ENCODE measurements at regions not wholly inside any gene's neighbourhood (a gene's known extent, or its start where the extent isn't known, plus 50 kb on each side); places are given as distances from the start of the nearest gene placed in this dataset.

DNA sequence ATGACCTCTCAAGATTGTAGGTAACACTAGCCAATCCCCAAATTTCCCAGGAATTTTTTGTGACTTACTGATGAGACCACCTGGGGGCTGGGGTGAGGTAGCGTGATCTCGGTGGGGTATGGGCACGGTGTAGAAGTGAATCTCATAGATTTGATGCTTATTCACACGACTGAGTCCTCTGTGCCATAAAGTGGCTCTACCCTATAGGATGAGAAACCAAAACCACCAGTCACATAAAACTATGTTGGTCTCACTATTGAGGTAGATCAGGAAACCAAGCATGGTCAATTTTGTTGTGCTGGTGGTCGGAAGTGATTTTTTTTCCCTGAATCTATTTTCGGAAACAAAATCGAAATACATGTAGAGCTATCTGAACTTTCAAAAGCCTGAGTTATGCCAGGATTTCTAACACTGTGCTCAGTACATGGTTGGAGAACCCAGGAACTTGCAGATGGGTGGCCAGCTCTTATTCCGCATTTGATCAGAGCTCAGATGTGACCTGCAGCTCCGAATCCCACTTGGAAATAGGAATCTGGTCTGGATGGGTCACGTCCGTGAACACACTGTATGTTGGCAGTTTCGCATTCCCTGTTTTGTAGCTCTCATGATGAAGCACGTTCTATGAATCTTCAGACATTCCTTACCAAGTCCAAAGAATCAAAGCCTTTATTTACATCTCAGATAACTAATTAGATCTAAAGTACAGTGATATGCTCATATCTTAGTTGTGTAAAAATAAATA, 261.5 kb downstream of the KLF6 start:
- Histone ChIP-seq H3K27ac (peak overlapping the region; percentile 94), H3K36me3 (no peaks in the 10 kb centered on the region), H3K9me3 (no peaks in the 10 kb centered on the region), H3K4me1 (peaks cover 29% of the 10 kb centered on the region), H3K4me3 (no peak overlapping the region), H3K27me3 (no peaks in the 10 kb centered on the region)
- no peak for TF ChIP-seq POLR2AphosphoS5 (IDR thresholded peaks at IDR 0.05; ENCODE audit: insufficient read depth in 1 of 2, low read depth in 1 of 2)
- TF ChIP-seq POLR2A (IDR thresholded peaks at IDR 0.05): no peak
- TF ChIP-seq, protein P1, sequence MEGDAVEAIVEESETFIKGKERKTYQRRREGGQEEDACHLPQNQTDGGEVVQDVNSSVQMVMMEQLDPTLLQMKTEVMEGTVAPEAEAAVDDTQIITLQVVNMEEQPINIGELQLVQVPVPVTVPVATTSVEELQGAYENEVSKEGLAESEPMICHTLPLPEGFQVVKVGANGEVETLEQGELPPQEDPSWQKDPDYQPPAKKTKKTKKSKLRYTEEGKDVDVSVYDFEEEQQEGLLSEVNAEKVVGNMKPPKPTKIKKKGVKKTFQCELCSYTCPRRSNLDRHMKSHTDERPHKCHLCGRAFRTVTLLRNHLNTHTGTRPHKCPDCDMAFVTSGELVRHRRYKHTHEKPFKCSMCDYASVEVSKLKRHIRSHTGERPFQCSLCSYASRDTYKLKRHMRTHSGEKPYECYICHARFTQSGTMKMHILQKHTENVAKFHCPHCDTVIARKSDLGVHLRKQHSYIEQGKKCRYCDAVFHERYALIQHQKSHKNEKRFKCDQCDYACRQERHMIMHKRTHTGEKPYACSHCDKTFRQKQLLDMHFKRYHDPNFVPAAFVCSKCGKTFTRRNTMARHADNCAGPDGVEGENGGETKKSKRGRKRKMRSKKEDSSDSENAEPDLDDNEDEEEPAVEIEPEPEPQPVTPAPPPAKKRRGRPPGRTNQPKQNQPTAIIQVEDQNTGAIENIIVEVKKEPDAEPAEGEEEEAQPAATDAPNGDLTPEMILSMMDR (IDR thresholded peaks at IDR 0.05): no peak
- DNase-seq (ENCODE audit: extremely low spot score in 2 of 2): no peak
- intact Hi-C loops (cut with DNase I): no loop called here

DNA sequence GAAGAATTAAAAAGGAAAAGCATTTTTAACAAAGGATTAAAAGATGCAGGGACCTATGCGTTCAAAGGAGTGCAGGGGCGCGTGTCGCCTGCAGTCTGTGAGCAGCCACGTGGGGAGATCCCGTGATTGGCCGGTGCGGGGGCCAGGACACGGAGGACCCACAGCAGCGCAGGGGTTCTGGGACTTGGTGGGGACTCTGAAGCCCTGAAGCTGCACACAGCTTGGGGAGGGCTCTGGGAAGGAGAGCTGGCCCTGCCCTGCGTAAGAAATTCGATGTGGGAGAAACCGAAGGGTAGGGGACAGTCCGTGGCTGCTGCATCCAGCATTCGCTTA, 268.1 kb downstream of the KLF6 start:
- Histone ChIP-seq H3K27me3 (no peaks in the 10 kb centered on the region), H3K9me3 (no peaks in the 10 kb centered on the region), H3K36me3 (no peaks in the 10 kb centered on the region), H3K27ac (no peak overlapping the region), H3K4me3 (no peak overlapping the region), H3K4me1 (no peaks in the 10 kb centered on the region)
- TF ChIP-seq POLR2AphosphoS5 (IDR thresholded peaks at IDR 0.05; ENCODE audit: insufficient read depth in 1 of 2, low read depth in 1 of 2): no peak
- DNase-seq (ENCODE audit: extremely low spot score in 2 of 2): no peak
- intact Hi-C loops (cut with DNase I): no loop called here

DNA sequence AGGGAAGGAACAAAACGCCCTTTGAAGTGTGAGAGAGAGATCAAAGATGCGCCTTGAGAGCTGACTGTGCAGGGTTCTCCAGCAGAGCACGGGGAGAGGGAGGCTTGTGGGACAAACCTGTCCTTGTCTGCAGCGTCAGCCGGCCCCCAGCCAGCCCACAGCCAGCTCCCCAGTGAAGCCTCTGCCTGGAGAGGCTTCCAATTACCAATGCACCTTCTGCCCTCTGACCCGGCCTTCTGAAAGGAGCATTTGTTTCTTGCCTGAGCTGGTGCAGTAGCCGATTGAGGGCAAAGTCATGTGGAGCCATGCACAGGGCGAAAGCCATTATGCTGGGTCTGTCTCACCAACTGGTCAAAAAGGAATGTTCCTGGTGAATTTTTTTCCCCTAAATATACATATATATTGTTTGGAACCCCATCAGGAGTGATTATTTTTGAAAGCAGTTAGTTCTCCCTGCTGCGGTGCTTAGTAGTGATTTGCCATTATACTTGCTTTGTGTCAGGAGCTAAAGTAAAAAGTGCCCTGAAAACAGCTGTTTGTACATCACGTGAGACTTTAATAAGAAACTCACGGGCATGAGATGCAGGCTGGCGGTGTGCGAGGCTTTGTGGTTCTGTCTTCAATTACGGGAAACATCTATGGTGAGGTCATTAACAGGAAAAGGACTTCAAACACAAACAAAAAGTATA, 268.6 kb downstream of the KLF6 start:
- no peak overlapping the region for H3K27ac ChIP-seq
- intact Hi-C loops (cut with DNase I): no loop called here
- H3K36me3 ChIP-seq: no peaks in the 10 kb centered on the region
- H3K4me3 ChIP-seq: no peak overlapping the region
- no peaks in the 10 kb centered on the region for H3K9me3 ChIP-seq
- DNase-seq (ENCODE audit: extremely low spot score in 2 of 2): no peak
- H3K4me1 ChIP-seq: no peaks in the 10 kb centered on the region
- no peaks in the 10 kb centered on the region for H3K27me3 ChIP-seq
- TF ChIP-seq POLR2AphosphoS5 (IDR thresholded peaks at IDR 0.05; ENCODE audit: insufficient read depth in 1 of 2, low read depth in 1 of 2): no peak
- TF ChIP-seq, protein P1 (IDR thresholded peaks at IDR 0.05): no peak
- no peak for TF ChIP-seq POLR2A (IDR thresholded peaks at IDR 0.05)

DNA sequence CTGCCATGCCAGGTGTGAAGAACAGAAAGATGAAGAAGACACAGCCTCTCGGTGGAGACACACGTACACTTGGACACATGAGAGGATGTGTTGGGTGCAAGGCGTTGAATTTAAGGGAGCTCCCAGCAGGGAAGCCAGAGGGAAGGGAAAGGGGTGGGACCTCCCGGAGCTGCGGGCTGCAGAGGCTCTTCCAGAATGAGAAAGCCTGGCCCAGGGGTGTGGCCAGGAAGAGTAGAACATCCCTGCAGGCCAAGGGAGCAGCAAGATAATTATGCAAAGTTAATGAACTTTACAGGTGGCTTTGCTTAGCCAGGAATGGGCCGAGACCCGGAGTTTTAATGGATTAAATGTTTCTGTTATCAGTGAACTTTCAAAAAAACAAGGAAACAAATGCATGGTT, 270.3 kb downstream of the KLF6 start:
- DNase-seq (ENCODE audit: extremely low spot score in 2 of 2): no peak
- Histone ChIP-seq H3K4me3 (no peak overlapping the region), H3K9me3 (no peaks in the 10 kb centered on the region), H3K27ac (no peak overlapping the region), H3K36me3 (no peaks in the 10 kb centered on the region), H3K4me1 (no peaks in the 10 kb centered on the region), H3K27me3 (no peaks in the 10 kb centered on the region)
- TF ChIP-seq POLR2A (IDR thresholded peaks at IDR 0.05) (no peak), POLR2AphosphoS5 (IDR thresholded peaks at IDR 0.05; ENCODE audit: insufficient read depth in 1 of 2, low read depth in 1 of 2) (no peak)
- TF ChIP-seq, protein P1 (IDR thresholded peaks at IDR 0.05): no peak
- intact Hi-C loops (cut with DNase I): no loop called here

DNA sequence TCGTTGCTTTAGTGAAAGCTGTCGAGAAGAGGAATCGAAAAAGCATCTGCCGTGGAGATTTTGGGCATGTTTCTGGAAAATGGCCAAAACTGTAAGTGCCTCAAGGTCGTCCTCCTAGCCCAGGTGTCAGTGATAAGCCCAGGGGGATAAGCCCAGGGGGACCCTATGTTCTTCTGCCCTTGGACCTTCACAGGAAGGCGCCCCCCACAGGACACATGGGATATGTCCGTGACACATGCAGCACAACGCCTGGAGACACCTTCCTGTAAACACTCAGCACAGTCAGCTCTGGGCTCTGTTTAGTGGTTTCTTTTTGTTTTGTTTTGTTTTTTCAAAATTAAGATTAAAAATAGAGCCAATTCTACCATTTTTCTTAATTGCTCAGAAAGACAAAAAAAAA, 272.7 kb downstream of the KLF6 start:
- TF ChIP-seq POLR2A (IDR thresholded peaks at IDR 0.05) (no peak), POLR2AphosphoS5 (IDR thresholded peaks at IDR 0.05; ENCODE audit: insufficient read depth in 1 of 2, low read depth in 1 of 2) (no peak)
- TF ChIP-seq, protein P1 (IDR thresholded peaks at IDR 0.05): no peak
- intact Hi-C loops (cut with DNase I): no loop called here
- Histone ChIP-seq H3K27ac (no peak overlapping the region), H3K36me3 (no peaks in the 10 kb centered on the region), H3K4me1 (no peaks in the 10 kb centered on the region), H3K4me3 (no peak overlapping the region), H3K27me3 (no peaks in the 10 kb centered on the region), H3K9me3 (no peaks in the 10 kb centered on the region)
- no peak for DNase-seq (ENCODE audit: extremely low spot score in 2 of 2)

Measured in vagina (tissue), 2 donors.